Tibial nerve (tissue), 4 donors: ENCODE measurements at regions not wholly inside any gene's neighbourhood (a gene's known extent, or its start where the extent isn't known, plus 50 kb on each side); places are given as distances from the start of the nearest gene placed in this dataset.

Experiments
- CTCF ChIP-seq, 5 experiments: fragments of 200-600 bp in 3 of 5; fragments of 450-650 bp in 2 of 5; sonication (generic) in 3 of 5; IDR thresholded peaks; one replicate each; pipeline ENCODE4 v1.5.1; 2016 to 2019; ENCODE audit warnings: antibody characterized with exemption in 5 of 5, mild to moderate bottlenecking in 3 of 5, moderate library complexity in 2 of 5
- EP300 ChIP-seq, 2 donors: sonication (generic); formaldehyde crosslinking; IDR thresholded peaks; one replicate each; pipeline ENCODE4 v1.6.1; 2017; ENCODE audit warnings: antibody characterized with exemption in 2 of 2, mild to moderate bottlenecking in 1 of 2
- POLR2A ChIP-seq, 2 donors: fragments of 450-650 bp; IDR thresholded peaks; one replicate each; pipeline ENCODE4 v1.6.1; 2017; ENCODE audit warnings: antibody characterized with exemption in 2 of 2, mild to moderate bottlenecking in 2 of 2, moderate library complexity in 2 of 2

DNA sequence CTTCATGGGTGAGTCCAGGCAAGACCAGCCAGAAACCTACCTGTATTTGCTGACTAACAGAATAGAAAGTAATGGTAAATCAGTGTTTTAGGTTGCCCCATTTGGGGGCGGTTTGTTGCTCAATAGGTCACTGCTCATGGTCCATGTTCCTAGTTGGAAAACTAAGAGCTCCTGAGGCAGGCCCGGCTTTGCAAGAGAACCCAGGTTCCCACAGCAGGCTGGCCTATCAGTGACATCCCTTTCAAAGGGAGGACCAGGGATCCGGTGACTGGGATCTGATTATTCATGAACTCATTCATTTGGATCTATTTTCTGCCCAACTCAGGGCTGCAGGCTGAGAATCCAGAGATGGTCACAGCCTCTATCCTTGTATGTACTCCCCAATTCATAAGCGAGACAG lies 163.9 kb downstream of the WNT7A start:
- TF ChIP-seq EP300 (IDR thresholded peaks at IDR 0.05), result no peak
- TF ChIP-seq POLR2A (IDR thresholded peaks at IDR 0.05), result no peak
- TF ChIP-seq CTCF (IDR thresholded peaks at IDR 0.05), result no peak
